ENCODE measurements at regions not wholly inside any gene's neighbourhood (a gene's known extent, or its start where the extent isn't known, plus 50 kb on each side); places are given as distances from the start of the nearest gene placed in this dataset.

- ChIA-PET POLR2A (no interaction called here), CTCF (no interaction called here)
- Histone ChIP-seq H3K9me3 (ENCODE audit: control insufficient read depth, insufficient read depth, low read depth, low read length) (no peaks in the 10 kb centered on the region), H3K4me3 (ENCODE audit: low read depth, low read length) (no peak overlapping the region), H3K36me3 (ENCODE audit: control insufficient read depth in 2 of 2, insufficient read depth in 1 of 2, low read length in 2 of 2) (no peaks in the 10 kb centered on the region), H3K27ac (ENCODE audit: extremely low read depth, low read depth, low read length) (no peak overlapping the region), H3K4me1 (ENCODE audit: control insufficient read depth, insufficient read depth, low read length) (no peaks in the 10 kb centered on the region)
- no peak for TF ChIP-seq ZNF248 (tag by site-specific recombination; IDR thresholded peaks at IDR 0.05)
- TF ChIP-seq ZFP69B (tag by site-specific recombination; IDR thresholded peaks at IDR 0.05): no peak
- no peak for TF ChIP-seq RBAK (tag by site-specific recombination; IDR thresholded peaks at IDR 0.05)
- no peak for TF ChIP-seq ZNF221 (tag by site-specific recombination; IDR thresholded peaks at IDR 0.05; ENCODE audit: borderline replicate concordance)
- no peak for TF ChIP-seq KLF9 (tag by site-specific recombination; IDR thresholded peaks at IDR 0.05; ENCODE audit: low read depth)
- TF ChIP-seq ZBTB6 (tag by site-specific recombination; IDR thresholded peaks at IDR 0.05): no peak
- TF ChIP-seq PRDM6 (tag by site-specific recombination; IDR thresholded peaks at IDR 0.05): no peak
- TF ChIP-seq ZNF398 (tag by site-specific recombination; IDR thresholded peaks at IDR 0.05): no peak
- no peak for TF ChIP-seq ZNF112 (tag by site-specific recombination; IDR thresholded peaks at IDR 0.05)
- no peak for TF ChIP-seq ZBTB8A (tag by site-specific recombination; IDR thresholded peaks at IDR 0.05)
- TF ChIP-seq ZNF785 (tag by site-specific recombination; IDR thresholded peaks at IDR 0.05): no peak
Observed at GRCh38 chr9:90090997-90091396, 486.2 kb downstream of the GADD45G start.

- CTCF ChIA-PET: interaction anchor here (0.5 kb wide), 1 partner anchor 151 kb away, joined by 3 read pairs; no protein-coding TSS in a partner anchor
- no peaks in the 10 kb centered on the region for H3K36me3 ChIP-seq (ENCODE audit: control insufficient read depth in 2 of 2, insufficient read depth in 1 of 2, low read length in 2 of 2)
- H3K27ac ChIP-seq (ENCODE audit: extremely low read depth, low read depth, low read length): no peak overlapping the region
- POLR2A ChIA-PET: interaction anchor here (1.4 kb wide), 1 partner anchor 488 kb away, joined by 3 read pairs; the partner anchor contains the start of gene GADD45G
- H3K9me3 ChIP-seq (ENCODE audit: control insufficient read depth, insufficient read depth, low read depth, low read length): no peaks in the 10 kb centered on the region
- no peaks in the 10 kb centered on the region for H3K4me1 ChIP-seq (ENCODE audit: control insufficient read depth, insufficient read depth, low read length)
- no peak overlapping the region for H3K4me3 ChIP-seq (ENCODE audit: low read depth, low read length)
- TF ChIP-seq ZNF768 (tag by site-specific recombination; IDR thresholded peaks at IDR 0.05) (no peak), SP2 (tag by site-specific recombination; IDR thresholded peaks at IDR 0.05) (no peak), ZBTB17 (tag by site-specific recombination; IDR thresholded peaks at IDR 0.05) (no peak), GLIS2 (tag by site-specific recombination; IDR thresholded peaks at IDR 0.05) (no peak), EGR2 (tag by site-specific recombination; IDR thresholded peaks at IDR 0.05; ENCODE audit: low read depth) (no peak), ZXDB (tag by site-specific recombination; IDR thresholded peaks at IDR 0.05) (no peak), ZNF580 (tag by site-specific recombination; IDR thresholded peaks at IDR 0.05) (no peak), KLF8 (tag by site-specific recombination; IDR thresholded peaks at IDR 0.05) (no peak), PRDM10 (tag by site-specific recombination; IDR thresholded peaks at IDR 0.05) (no peak), ZNF280C (tag by site-specific recombination; IDR thresholded peaks at IDR 0.05) (no peak), ZEB2 (tag by site-specific recombination; IDR thresholded peaks at IDR 0.05) (no peak), ZNF707 (tag by site-specific recombination; IDR thresholded peaks at IDR 0.05) (no peak)
Observed at GRCh38 chr9:90092508-90092907, 487.7 kb downstream of the GADD45G start.
